Trophoblast cell (in vitro differentiated cells and primary cell): ENCODE measurements at regions not wholly inside any gene's neighbourhood (a gene's known extent, or its start where the extent isn't known, plus 50 kb on each side); places are given as distances from the start of the nearest gene placed in this dataset.
"Not testable (repeated sequence)": the region's sequence is repeated elsewhere in the genome, so short reads cannot be mapped to it uniquely, and the experiment has no call there.

Experiments used
- DNase-seq, 2 donors: peaks; one replicate each; pipeline ENCODE4 v3.0.0-alpha.2; 2016
- H2AFZ ChIP-seq: 2 replicates; pipeline ENCODE4 v1.6.1; 2013; ENCODE audit warnings: low read length, moderate library complexity, mild to moderate bottlenecking; ENCODE audit not compliant: insufficient read depth, poor library complexity
- H2AK5ac ChIP-seq: 2 replicates; pipeline ENCODE4 v1.6.1; 2013; ENCODE audit warnings: mild to moderate bottlenecking, low read length
- H2BK120ac ChIP-seq: 2 replicates; pipeline ENCODE4 v1.6.1; 2013; ENCODE audit warnings: low read length, mild to moderate bottlenecking, moderate library complexity; ENCODE audit not compliant: insufficient read depth, poor library complexity
- H2BK12ac ChIP-seq: 2 replicates; pipeline ENCODE4 v1.6.1; 2013; ENCODE audit warnings: mild to moderate bottlenecking, low read length, moderate library complexity
- H2BK5ac ChIP-seq: 2 replicates; pipeline ENCODE4 v1.6.1; 2013; ENCODE audit warnings: low read length, low read depth, moderate library complexity, mild to moderate bottlenecking; ENCODE audit not compliant: poor library complexity
- H3K14ac ChIP-seq: 2 replicates; pipeline ENCODE4 v1.6.1; 2013; ENCODE audit warnings: mild to moderate bottlenecking, low read length
- H3K18ac ChIP-seq: 2 replicates; pipeline ENCODE4 v1.6.1; 2013; ENCODE audit warnings: mild to moderate bottlenecking, low read length
- H3K23ac ChIP-seq: 2 replicates; pipeline ENCODE4 v1.6.1; 2013; ENCODE audit warnings: low read length
- H3K27ac ChIP-seq: 2 replicates; pipeline ENCODE4 v1.5.1; 2013; ENCODE audit warnings: low read depth, mild to moderate bottlenecking, inconsistent platforms, low read length, moderate library complexity
- H3K27me3 ChIP-seq: 2 replicates; pipeline ENCODE4 v1.6.1; 2013; ENCODE audit warnings: inconsistent platforms, mild to moderate bottlenecking, low read length, moderate library complexity; ENCODE audit not compliant: insufficient read depth
- H3K36me3 ChIP-seq, 2 experiments: 1 replicate in 1 of 2; 2 replicates in 1 of 2; pipeline ENCODE4 v1.6.1; 2013; ENCODE audit warnings: low read length in 2 of 2, mild to moderate bottlenecking in 2 of 2, moderate library complexity in 1 of 2; ENCODE audit not compliant: insufficient read depth in 2 of 2, control insufficient read depth in 1 of 2
- H3K4ac ChIP-seq: 2 replicates; pipeline ENCODE4 v1.6.1; 2013; ENCODE audit warnings: low read depth, mild to moderate bottlenecking, low read length, moderate library complexity
- H3K4me1 ChIP-seq, 2 experiments: 1 replicate in 1 of 2; 2 replicates in 1 of 2; pipeline ENCODE4 v1.6.1; 2013; ENCODE audit warnings: low read length in 2 of 2, mild to moderate bottlenecking in 2 of 2, moderate library complexity in 1 of 2; ENCODE audit not compliant: insufficient read depth in 2 of 2, control insufficient read depth in 1 of 2
- H3K4me2 ChIP-seq: 2 replicates; pipeline ENCODE4 v1.6.1; 2013; ENCODE audit warnings: inconsistent platforms, mild to moderate bottlenecking, low read length, moderate library complexity
- H3K4me3 ChIP-seq: 2 replicates; pipeline ENCODE4 v1.5.1; 2013; ENCODE audit warnings: mild to moderate bottlenecking, low read depth, low read length, inconsistent platforms
- H3K79me1 ChIP-seq: one replicate; pipeline ENCODE4 v1.6.1; 2013; ENCODE audit warnings: low read length
- H3K79me2 ChIP-seq: 2 replicates; pipeline ENCODE4 v1.6.1; 2013; ENCODE audit warnings: low read length, mild to moderate bottlenecking; ENCODE audit not compliant: control insufficient read depth, insufficient read depth, poor library complexity
- H3K9ac ChIP-seq: 2 replicates; pipeline ENCODE4 v1.6.1; 2013; ENCODE audit warnings: mild to moderate bottlenecking, low read length
- H3K9me3 ChIP-seq: 2 replicates; pipeline ENCODE4 v1.6.1; 2013; ENCODE audit warnings: low read depth, mild to moderate bottlenecking, control low read depth, inconsistent platforms, low read length; ENCODE audit not compliant: insufficient read depth
- H4K12ac ChIP-seq: 2 replicates; pipeline ENCODE4 v1.6.1; 2013; ENCODE audit warnings: low read depth, mild to moderate bottlenecking, low read length, moderate library complexity
- H4K8ac ChIP-seq: 2 replicates; pipeline ENCODE4 v1.6.1; 2013; ENCODE audit warnings: low read depth, mild to moderate bottlenecking, low read length, moderate library complexity
- H4K91ac ChIP-seq: one replicate; pipeline ENCODE4 v1.6.1; 2013; ENCODE audit warnings: low read depth, mild to moderate bottlenecking, low read length, moderate library complexity
- WGBS: extraction: QIAGEN DNeasy Blood & Tissue Kit; methylation state at CpG from one replicate; pipeline ENCODE4 v1.1.7; 2013; ENCODE audit warnings: missing lambda C conversion rate; ENCODE audit not compliant: insufficient read length, insufficient coverage; ENCODE audit errors: extremely low coverage; 5-methylcytosine and 5-hydroxymethylcytosine counted together

DNA sequence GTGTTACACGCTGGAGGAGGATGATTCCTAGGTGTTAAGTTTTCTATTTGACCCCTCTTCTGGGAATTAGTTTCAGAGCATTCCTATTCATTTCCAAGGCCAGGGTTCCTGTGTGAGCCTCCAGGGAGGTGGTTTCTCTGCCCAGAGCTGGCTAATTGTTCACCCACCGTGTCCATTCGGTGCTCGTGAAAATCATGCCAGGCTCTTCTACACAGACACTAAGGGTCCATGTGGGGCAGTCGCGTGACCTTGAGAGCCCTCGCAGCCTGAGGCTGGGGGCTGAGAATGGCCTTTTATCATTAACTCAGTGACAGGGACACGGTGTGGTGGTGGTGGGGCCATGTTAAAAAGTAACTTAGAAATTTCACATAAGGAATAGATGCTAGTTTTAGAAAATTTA lies 83.7 kb downstream of the EMX2 start:
- no CpG with 5 or more reads among the region's 8 CpGs for WGBS

GRCh38 chr10:117627561-117627960 lies 85.0 kb downstream of the EMX2 start:
- Histone ChIP-seq H3K27ac (no peak overlapping the region), H3K23ac (no peak overlapping the region), H3K4me1 (no peaks in the 10 kb centered on the region), H3K4me2 (no peak overlapping the region), H3K9me3 (no peaks in the 10 kb centered on the region), H3K4me3 (no peak overlapping the region), H2BK5ac (no peak overlapping the region), H4K91ac (no peak overlapping the region), H2BK12ac (no peak overlapping the region), H3K9ac (no peak overlapping the region), H3K79me1 (no peaks in the 10 kb centered on the region), H3K79me2 (no peaks in the 10 kb centered on the region), H3K27me3 (no peaks in the 10 kb centered on the region), H2AK5ac (no peak overlapping the region), H3K14ac (no peak overlapping the region), H3K36me3 (no peaks in the 10 kb centered on the region), H2BK120ac (no peak overlapping the region), H3K4ac (no peak overlapping the region), H2AFZ (no peak overlapping the region), H4K12ac (no peak overlapping the region), H3K18ac (no peak overlapping the region), H4K8ac (no peak overlapping the region)
- no CpG with 5 or more reads among the region's 4 CpGs for WGBS
- no peak for DNase-seq

More for the DNA sequence above, 83.7 kb downstream of the EMX2 start:
- H3K36me3 ChIP-seq: no peaks in the 10 kb centered on the region
- H3K18ac ChIP-seq: no peak overlapping the region
- no peak overlapping the region for H2BK120ac ChIP-seq
- H3K14ac ChIP-seq: no peak overlapping the region
- no peaks in the 10 kb centered on the region for H3K4me1 ChIP-seq
- no peak overlapping the region for H2BK12ac ChIP-seq
- no peak overlapping the region for H2BK5ac ChIP-seq
- no peaks in the 10 kb centered on the region for H3K79me1 ChIP-seq
- H3K9me3 ChIP-seq: no peaks in the 10 kb centered on the region
- no peaks in the 10 kb centered on the region for H3K27me3 ChIP-seq
- no peak overlapping the region for H4K8ac ChIP-seq
- H3K79me2 ChIP-seq: no peaks in the 10 kb centered on the region
- H2AK5ac ChIP-seq: no peak overlapping the region
- no peak overlapping the region for H4K12ac ChIP-seq
- no peak overlapping the region for H3K23ac ChIP-seq
- H3K4ac ChIP-seq: no peak overlapping the region
- DNase-seq: no peak
- no peak overlapping the region for H3K4me3 ChIP-seq
- H3K4me2 ChIP-seq: no peak overlapping the region
- no peak overlapping the region for H3K9ac ChIP-seq
- H3K27ac ChIP-seq: no peak overlapping the region
- no peak overlapping the region for H4K91ac ChIP-seq
- H2AFZ ChIP-seq: no peak overlapping the region

DNA sequence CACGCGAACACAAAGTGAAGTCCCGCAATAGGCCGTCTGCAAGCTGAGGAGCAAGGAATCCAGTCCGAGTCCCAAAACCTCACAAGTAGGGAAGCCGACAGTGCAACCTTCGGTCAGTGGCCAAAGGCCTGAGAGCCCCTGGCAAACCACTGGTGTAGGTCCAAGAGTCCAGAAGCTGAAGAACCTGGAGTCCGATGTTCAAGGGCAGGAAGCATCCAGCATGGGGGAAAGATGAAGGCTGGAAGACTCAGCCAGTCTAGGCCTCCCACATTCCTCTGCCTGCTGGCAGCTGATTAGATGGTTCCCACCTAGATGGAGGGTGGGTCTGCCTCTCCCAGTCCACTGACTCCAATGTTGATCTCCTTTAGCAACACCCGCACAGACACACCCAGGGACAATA lies 87.2 kb downstream of the EMX2 start:
- not testable (repeated sequence) for H3K27ac ChIP-seq, H3K4ac ChIP-seq, H3K4me3 ChIP-seq, H2BK12ac ChIP-seq, H3K4me2 ChIP-seq, DNase-seq, H3K23ac ChIP-seq, H3K4me1 ChIP-seq, H4K8ac ChIP-seq, H2BK120ac ChIP-seq, H2AFZ ChIP-seq, H2AK5ac ChIP-seq, H4K91ac ChIP-seq, H2BK5ac ChIP-seq, H4K12ac ChIP-seq, H3K14ac ChIP-seq, H3K27me3 ChIP-seq, H3K18ac ChIP-seq, H3K79me1 ChIP-seq, H3K9me3 ChIP-seq, H3K79me2 ChIP-seq, H3K9ac ChIP-seq, H3K36me3 ChIP-seq
- no CpG with 5 or more reads among the region's 9 CpGs for WGBS

DNA sequence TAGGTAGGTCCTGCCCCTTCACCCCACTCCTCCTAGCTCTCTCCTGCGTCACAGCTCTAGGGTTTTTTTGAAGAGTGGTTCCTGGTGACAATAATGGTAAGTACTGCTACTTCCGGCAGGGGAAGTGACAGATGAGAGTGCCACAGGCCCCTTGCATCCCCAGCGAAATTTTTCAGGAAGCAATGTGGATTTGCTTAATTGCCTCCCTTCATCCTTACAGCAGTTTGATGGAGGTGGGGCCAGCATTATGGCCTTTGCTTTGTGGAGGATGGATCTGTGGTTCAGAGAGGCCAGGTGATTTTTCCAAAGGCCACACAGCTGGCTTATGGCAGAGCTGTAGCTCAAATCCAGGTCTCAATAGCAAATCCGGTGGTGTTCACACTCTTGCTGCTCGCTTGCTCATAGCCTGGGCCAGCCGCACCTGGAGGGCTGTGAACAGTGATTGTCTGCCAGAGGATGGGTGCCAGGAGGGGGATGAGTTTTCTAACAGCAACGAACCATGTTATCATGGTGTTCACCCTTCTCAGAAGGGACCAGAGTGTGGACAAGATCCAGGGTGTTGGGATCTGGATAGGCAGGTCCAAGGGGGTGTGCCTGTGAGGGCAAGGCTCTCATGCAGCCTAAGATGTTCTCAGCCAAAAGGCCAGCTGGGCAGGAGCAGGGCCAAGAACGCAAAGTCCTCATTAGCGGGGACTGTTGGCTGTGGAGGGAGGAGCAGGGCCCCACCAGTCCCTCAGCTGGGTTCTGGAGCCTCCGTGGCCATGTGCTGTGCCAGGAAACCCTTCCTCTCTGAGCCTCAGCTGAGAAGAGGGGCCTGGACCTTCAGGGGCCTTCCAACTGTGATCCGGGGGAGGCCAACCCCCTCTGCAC lies 89.0 kb downstream of the EMX2 start:
- no peaks in the 10 kb centered on the region for H3K4me1 ChIP-seq
- no peak for DNase-seq
- H3K79me1 ChIP-seq: no peaks in the 10 kb centered on the region
- H3K36me3 ChIP-seq: no peaks in the 10 kb centered on the region
- H3K79me2 ChIP-seq: no peaks in the 10 kb centered on the region
- H3K4ac ChIP-seq: no peak overlapping the region
- H4K91ac ChIP-seq: no peak overlapping the region
- H4K12ac ChIP-seq: no peak overlapping the region
- no peak overlapping the region for H3K18ac ChIP-seq
- no peak overlapping the region for H2BK12ac ChIP-seq
- no peak overlapping the region for H3K27ac ChIP-seq
- WGBS: no CpG with 5 or more reads among the region's 11 CpGs
- no peak overlapping the region for H3K14ac ChIP-seq
- no peak overlapping the region for H3K4me2 ChIP-seq
- H3K9me3 ChIP-seq: no peaks in the 10 kb centered on the region
- H2AFZ ChIP-seq: no peak overlapping the region
- H3K9ac ChIP-seq: no peak overlapping the region
- H3K23ac ChIP-seq: no peak overlapping the region
- H3K27me3 ChIP-seq: no peaks in the 10 kb centered on the region
- H3K4me3 ChIP-seq: no peak overlapping the region
- H4K8ac ChIP-seq: no peak overlapping the region
- no peak overlapping the region for H2BK5ac ChIP-seq
- H2AK5ac ChIP-seq: no peak overlapping the region
- H2BK120ac ChIP-seq: no peak overlapping the region
